CD4-positive, alpha-beta T cell (primary cell): ENCODE measurements at regions not wholly inside any gene's neighbourhood (a gene's known extent, or its start where the extent isn't known, plus 50 kb on each side); places are given as distances from the start of the nearest gene placed in this dataset.

Source experiments
- ATAC-seq: fragments of 200-7000 bp; cut with Tn5 transposase; one replicate; pipeline ENCODE4 v1.10.0; 2022; ENCODE audit warnings: mild to moderate bottlenecking; ENCODE audit not compliant: poor library complexity
- CTCF ChIA-PET: fragments of 350-600 bp; sonication (Branson Sonifier 250); formaldehyde crosslinking; loops from one replicate; lab custom pipeline; 2021; ENCODE audit warnings: antibody characterized with exemption, inconsistent platforms; lab: Charles Lee
- POLR2A ChIA-PET: fragments of 350-600 bp; sonication (Branson Sonifier 250); formaldehyde crosslinking; loops from one replicate; lab custom pipeline; 2021; ENCODE audit warnings: antibody characterized with exemption, inconsistent platforms; lab: Charles Lee
- DNase-seq, 14 experiments: peaks; one replicate each; pipeline ENCODE4 v3.0.0-alpha.2; 2013 to 2020; ENCODE audit warnings: mixed read lengths in 2 of 14
- H3K27ac ChIP-seq, 2 donors: one replicate each; pipeline versions ENCODE4 v1.5.1 to v1.7.0; 2013; ENCODE audit warnings: low read length in 2 of 2, low read depth in 1 of 2, mild to moderate bottlenecking in 1 of 2
- H3K27me3 ChIP-seq, 2 experiments: 1 replicate in 1 of 2; 2 replicates in 1 of 2; pipeline versions ENCODE4 v1.6.1 to v1.7.0; 2013; ENCODE audit warnings: low read length in 2 of 2, control low read depth in 1 of 2, mild to moderate bottlenecking in 1 of 2, moderate library complexity in 1 of 2; ENCODE audit not compliant: insufficient read depth in 2 of 2, control insufficient read depth in 1 of 2
- H3K36me3 ChIP-seq: one replicate; pipeline ENCODE4 v1.6.1; 2013; ENCODE audit warnings: low read length, control low read depth; ENCODE audit not compliant: insufficient read depth
- H3K4me1 ChIP-seq: one replicate; pipeline ENCODE4 v1.6.1; 2013; ENCODE audit warnings: low read length, control low read depth; ENCODE audit not compliant: insufficient read depth
- H3K4me3 ChIP-seq: one replicate; pipeline ENCODE4 v1.5.1; 2013; ENCODE audit warnings: mild to moderate bottlenecking, low read length, moderate library complexity
- H3K9me3 ChIP-seq, 2 experiments: 1 replicate in 1 of 2; 2 replicates in 1 of 2; pipeline versions ENCODE4 v1.6.1 to v1.7.0; 2013; ENCODE audit warnings: low read length in 2 of 2, mild to moderate bottlenecking in 2 of 2, control low read depth in 1 of 2, moderate library complexity in 1 of 2; ENCODE audit not compliant: control insufficient read depth in 1 of 2, insufficient read depth in 1 of 2
- H3K27ac Mint-ChIP-seq: one replicate; pipeline ENCODE4 v1.8.0; 2020; ENCODE audit warnings: mixed read lengths
- H3K27me3 Mint-ChIP-seq: one replicate; pipeline ENCODE4 v1.8.0; 2021; ENCODE audit warnings: mixed read lengths
- H3K36me3 Mint-ChIP-seq: one replicate; pipeline ENCODE4 v1.8.0; 2021; ENCODE audit warnings: low read depth, mixed read lengths
- H3K4me1 Mint-ChIP-seq: one replicate; pipeline ENCODE4 v1.8.0; 2021; ENCODE audit warnings: low read depth, mixed read lengths
- H3K4me3 Mint-ChIP-seq: one replicate; pipeline ENCODE4 v1.8.0; 2020; ENCODE audit warnings: mild to moderate bottlenecking, mixed read lengths
- H3K9me3 Mint-ChIP-seq: one replicate; pipeline ENCODE4 v1.8.0; 2020; ENCODE audit warnings: mixed read lengths
- intact Hi-C, 2 experiments: fragments of 100-400 bp; cut with DNase I in 1 of 2; cut with micrococcal nuclease in 1 of 2; formaldehyde crosslinking; loops; one replicate each; pipeline versions ENCODE4 v1.15.1 to v1.9.0; 2023 to 2025; cut with DNase I, micrococcal nuclease
- TF ChIP-seq, protein P1 (sequence below): fragments of 200-600 bp; IDR thresholded peaks from one replicate; pipeline ENCODE4 v1.8.0; 2022; ENCODE audit warnings: antibody characterized with exemption, mild to moderate bottlenecking

DNA sequence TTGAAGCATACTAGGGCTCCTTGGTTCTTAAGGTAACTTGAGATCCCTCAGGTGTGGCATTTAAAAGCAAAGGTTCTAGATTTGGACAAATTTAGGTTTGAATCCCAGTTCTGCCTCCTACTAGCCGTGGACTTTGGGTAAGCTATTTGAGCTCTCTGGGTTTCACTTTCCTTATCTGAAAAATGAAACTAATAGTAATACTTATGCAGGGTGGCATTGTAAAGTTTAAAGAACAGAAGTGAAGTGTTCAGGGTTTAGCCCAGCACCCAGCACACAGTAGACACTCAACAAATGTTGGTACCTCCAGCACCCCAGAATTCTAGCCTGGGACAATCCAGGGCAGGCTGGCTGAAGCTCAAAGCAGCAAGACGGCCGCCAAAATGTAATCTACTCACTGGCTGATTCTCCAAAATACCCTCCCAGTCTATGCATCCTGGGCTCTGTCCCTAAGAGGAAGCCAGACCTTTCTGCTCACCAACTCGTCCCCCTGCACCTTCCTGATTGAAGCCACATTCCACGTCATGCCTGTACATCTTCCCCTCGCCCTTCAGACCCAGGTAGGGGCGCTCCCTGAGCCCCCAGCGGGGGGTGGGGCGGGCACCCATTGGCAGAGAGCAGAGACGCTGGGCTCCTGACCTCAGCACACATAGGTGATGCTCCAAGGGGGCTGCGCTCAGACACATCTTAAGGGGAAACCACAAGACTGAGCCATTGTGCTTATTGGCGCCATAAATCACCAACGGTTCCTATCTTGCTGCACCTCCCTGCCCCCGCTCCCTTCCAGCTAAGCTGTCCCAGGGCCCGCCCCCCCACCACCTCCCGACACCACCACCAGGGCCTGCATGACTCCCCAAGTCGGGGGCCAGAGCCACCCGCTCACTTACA is 160.6 kb downstream of the BCOR start:
- no peaks in the 10 kb centered on the region for H3K36me3 Mint-ChIP-seq
- H3K4me3 Mint-ChIP-seq, result peak overlapping the region; percentile 72
- no peaks in the 10 kb centered on the region for H3K9me3 ChIP-seq
- H3K27me3 Mint-ChIP-seq, result no peaks in the 10 kb centered on the region
- peaks cover 16% of the 10 kb centered on the region for H3K4me1 Mint-ChIP-seq
- DNase-seq, result peak in 7 of 14 experiments; percentile 1 to 53 (median 22)
- no peaks in the 10 kb centered on the region for H3K9me3 Mint-ChIP-seq
- H3K36me3 ChIP-seq, result no peaks in the 10 kb centered on the region
- peak overlapping the region; percentile 43 for H3K4me3 ChIP-seq
- peak overlapping the region; percentile 29 to 34 for H3K27ac ChIP-seq
- H3K27me3 ChIP-seq, result no peaks in the 10 kb centered on the region
- TF ChIP-seq, protein P1, sequence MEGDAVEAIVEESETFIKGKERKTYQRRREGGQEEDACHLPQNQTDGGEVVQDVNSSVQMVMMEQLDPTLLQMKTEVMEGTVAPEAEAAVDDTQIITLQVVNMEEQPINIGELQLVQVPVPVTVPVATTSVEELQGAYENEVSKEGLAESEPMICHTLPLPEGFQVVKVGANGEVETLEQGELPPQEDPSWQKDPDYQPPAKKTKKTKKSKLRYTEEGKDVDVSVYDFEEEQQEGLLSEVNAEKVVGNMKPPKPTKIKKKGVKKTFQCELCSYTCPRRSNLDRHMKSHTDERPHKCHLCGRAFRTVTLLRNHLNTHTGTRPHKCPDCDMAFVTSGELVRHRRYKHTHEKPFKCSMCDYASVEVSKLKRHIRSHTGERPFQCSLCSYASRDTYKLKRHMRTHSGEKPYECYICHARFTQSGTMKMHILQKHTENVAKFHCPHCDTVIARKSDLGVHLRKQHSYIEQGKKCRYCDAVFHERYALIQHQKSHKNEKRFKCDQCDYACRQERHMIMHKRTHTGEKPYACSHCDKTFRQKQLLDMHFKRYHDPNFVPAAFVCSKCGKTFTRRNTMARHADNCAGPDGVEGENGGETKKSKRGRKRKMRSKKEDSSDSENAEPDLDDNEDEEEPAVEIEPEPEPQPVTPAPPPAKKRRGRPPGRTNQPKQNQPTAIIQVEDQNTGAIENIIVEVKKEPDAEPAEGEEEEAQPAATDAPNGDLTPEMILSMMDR, result no peak
- intact Hi-C loops, result no loop called here
- CTCF ChIA-PET, result no interaction called here
- ATAC-seq, result peak; percentile 46
- H3K27ac Mint-ChIP-seq, result peak overlapping the region; percentile 78
- POLR2A ChIA-PET, result no interaction called here
- H3K4me1 ChIP-seq, result peaks cover 20% of the 10 kb centered on the region

DNA sequence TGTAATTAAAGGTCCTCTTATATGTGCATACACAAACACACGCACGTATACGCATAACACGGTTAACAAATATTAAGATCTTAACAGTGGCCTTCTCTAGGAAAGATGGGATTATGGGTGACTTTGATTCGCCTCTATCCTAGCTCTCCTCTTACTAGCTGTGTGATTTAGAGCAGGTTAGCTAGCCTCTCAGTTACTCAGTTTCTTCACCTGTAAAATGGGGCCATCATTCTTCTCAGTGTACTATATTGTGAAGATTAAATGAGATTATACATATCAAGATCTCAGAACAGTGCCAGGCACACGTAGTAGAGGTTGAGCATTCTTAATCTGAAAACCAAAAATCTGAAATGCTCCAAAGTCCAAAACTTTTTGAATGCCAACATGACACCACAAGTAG is 159.3 kb downstream of the BCOR start:
- Mint-ChIP-seq H3K27ac (no peak overlapping the region), H3K27me3 (no peaks in the 10 kb centered on the region), H3K9me3 (no peaks in the 10 kb centered on the region), H3K4me1 (peaks cover 16% of the 10 kb centered on the region), H3K36me3 (no peaks in the 10 kb centered on the region), H3K4me3 (no peak overlapping the region)
- Histone ChIP-seq H3K27me3 (no peaks in the 10 kb centered on the region), H3K9me3 (no peaks in the 10 kb centered on the region), H3K27ac (no peak overlapping the region), H3K4me3 (no peak overlapping the region), H3K36me3 (no peaks in the 10 kb centered on the region), H3K4me1 (peaks cover 20% of the 10 kb centered on the region)
- no peak for ATAC-seq
- no peak for DNase-seq
- intact Hi-C loops, result no loop called here
- TF ChIP-seq, protein P1, result no peak
- ChIA-PET POLR2A (no interaction called here), CTCF (no interaction called here)

DNA sequence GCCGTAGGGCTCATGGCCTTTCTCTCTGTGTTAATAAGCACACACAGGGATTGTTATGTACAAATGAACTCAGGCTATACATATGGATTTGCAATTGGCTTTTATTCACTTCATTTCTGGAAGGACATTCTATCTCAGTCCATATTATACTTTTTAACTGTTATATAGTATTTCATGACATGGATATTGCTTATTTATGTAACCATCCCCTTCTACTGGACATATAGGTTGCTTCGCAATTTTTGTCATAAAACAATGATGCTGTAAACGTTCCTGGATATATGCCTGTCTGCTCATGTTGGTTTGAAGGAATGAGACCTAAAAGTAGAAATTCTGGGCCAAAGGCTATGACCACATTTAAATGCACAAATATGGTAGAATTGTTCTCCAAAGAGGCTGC is 158.1 kb downstream of the BCOR start:
- Histone ChIP-seq H3K9me3 (no peaks in the 10 kb centered on the region), H3K36me3 (no peaks in the 10 kb centered on the region), H3K4me3 (no peak overlapping the region), H3K27me3 (no peaks in the 10 kb centered on the region), H3K4me1 (peaks cover 20% of the 10 kb centered on the region), H3K27ac (no peak overlapping the region)
- CTCF ChIA-PET, result no interaction called here
- Mint-ChIP-seq H3K4me1 (peaks cover 16% of the 10 kb centered on the region), H3K27ac (no peak overlapping the region), H3K27me3 (no peaks in the 10 kb centered on the region), H3K9me3 (no peaks in the 10 kb centered on the region), H3K4me3 (no peak overlapping the region), H3K36me3 (no peaks in the 10 kb centered on the region)
- TF ChIP-seq, protein P1, result no peak
- POLR2A ChIA-PET, result no interaction called here
- ATAC-seq (no peak), DNase-seq (no peak)
- intact Hi-C loops, result no loop called here
